ENCODE measurements at regions not wholly inside any gene's neighbourhood (a gene's known extent, or its start where the extent isn't known, plus 50 kb on each side); places are given as distances from the start of the nearest gene placed in this dataset.

- DNase-seq (ENCODE audit: low read depth): no peak
Observed at GRCh38 chr10:57788117-57788516, 479.6 kb downstream of the IPMK start.

GRCh38 chr10:57786850-57787750, 480.6 kb downstream of the IPMK start:
- no peak for DNase-seq (ENCODE audit: low read depth)

- no peak for DNase-seq (ENCODE audit: low read depth)
Observed at GRCh38 chr10:57786331-57786730, 481.4 kb downstream of the IPMK start.

- DNase-seq (ENCODE audit: low read depth): no peak
Observed at GRCh38 chr10:57785546-57785945, 482.1 kb downstream of the IPMK start.

- DNase-seq (ENCODE audit: low read depth): no peak
Observed at GRCh38 chr10:57785068-57785467, 482.6 kb downstream of the IPMK start.

GRCh38 chr10:57776688-57777432, 490.8 kb downstream of the IPMK start:
- no peak for DNase-seq (ENCODE audit: low read depth)

GRCh38 chr10:57775250-57775649, 492.4 kb downstream of the IPMK start:
- no peak for DNase-seq (ENCODE audit: low read depth)

GRCh38 chr10:57769298-57769697, 498.4 kb downstream of the IPMK start:
- no peak for DNase-seq (ENCODE audit: low read depth)

GRCh38 chr10:57759777-57760176, 507.9 kb downstream of the IPMK start:
- no peak for DNase-seq (ENCODE audit: low read depth)

GRCh38 chr10:57754803-57755202, 512.9 kb downstream of the IPMK start:
- no peak for DNase-seq (ENCODE audit: low read depth)

GRCh38 chr10:57743711-57744110, 524.0 kb downstream of the IPMK start:
- DNase-seq (ENCODE audit: low read depth): no peak

GRCh38 chr10:57741751-57742150, 525.9 kb downstream of the IPMK start:
- DNase-seq (ENCODE audit: low read depth): no peak

- DNase-seq (ENCODE audit: low read depth): no peak
Observed at GRCh38 chr10:57723305-57723704, 544.4 kb downstream of the IPMK start.

- DNase-seq (ENCODE audit: low read depth): peak; percentile 47
Observed at GRCh38 chr10:57716884-57717283, 550.8 kb downstream of the IPMK start.

GRCh38 chr10:57715233-57715632, 552.5 kb downstream of the IPMK start:
- DNase-seq (ENCODE audit: low read depth): no peak

- no peak for DNase-seq (ENCODE audit: low read depth)
Observed at GRCh38 chr10:57707300-57707658, 560.4 kb downstream of the IPMK start.

- DNase-seq (ENCODE audit: low read depth): no peak
Observed at GRCh38 chr10:57706576-57707299, 561.0 kb downstream of the IPMK start.

- no peak for DNase-seq (ENCODE audit: low read depth)
Observed at GRCh38 chr10:57706016-57706415, 561.7 kb downstream of the IPMK start.

GRCh38 chr10:57699944-57700343, 567.8 kb downstream of the IPMK start:
- peak; percentile 51 for DNase-seq (ENCODE audit: low read depth)

- peak; percentile 96 for DNase-seq (ENCODE audit: low read depth)
Observed at GRCh38 chr10:57696641-57697040, 571.1 kb downstream of the IPMK start.

GRCh38 chr10:57694956-57695608, 572.6 kb downstream of the IPMK start:
- DNase-seq (ENCODE audit: low read depth): peak; percentile 79

All from iris pigment epithelial cell (primary cell).